HG02642 (cell line): ENCODE measurements at regions not wholly inside any gene's neighbourhood (a gene's known extent, or its start where the extent isn't known, plus 50 kb on each side); places are given as distances from the start of the nearest gene placed in this dataset.

Source experiments
- ATAC-seq: cut with Tn5 transposase; IDR thresholded peaks from one replicate; pipeline ENCODE4 v1.9.1; 2021; ENCODE audit warnings: mild to moderate bottlenecking; ENCODE audit not compliant: unreplicated experiment, poor library complexity

- ATAC-seq, result no peak
Observed at GRCh38 chr12:103093499-103094106, 136.1 kb downstream of the ASCL1 start.

GRCh38 chr12:103097496-103097895 is 140.0 kb downstream of the ASCL1 start:
- no peak for ATAC-seq

- no peak for ATAC-seq
Observed at GRCh38 chr12:103100257-103100831, 142.9 kb downstream of the ASCL1 start.

DNA sequence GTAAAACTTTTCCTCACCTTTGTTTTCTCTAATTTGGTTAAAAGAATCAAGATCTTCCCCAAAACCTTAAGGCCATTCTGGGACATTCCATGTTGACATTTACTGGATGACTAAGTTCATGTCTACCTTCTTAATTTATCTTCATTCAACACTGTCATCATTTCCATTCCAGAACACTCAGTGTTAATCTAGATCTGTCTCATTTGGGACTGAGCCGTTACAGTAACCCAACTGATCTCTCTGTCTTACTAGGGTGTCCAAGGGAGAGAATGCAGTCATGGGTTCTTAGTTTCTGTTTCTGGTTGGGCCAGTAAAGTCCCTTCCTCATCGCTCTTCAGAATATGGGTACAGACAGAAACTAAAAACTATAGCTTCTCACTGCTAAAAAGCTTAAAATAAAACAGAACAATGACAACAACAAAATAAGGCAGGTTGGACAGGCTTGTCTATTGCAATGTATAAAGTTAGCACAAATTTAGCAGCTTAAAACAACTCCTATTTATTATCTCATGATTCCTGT is 144.8 kb downstream of the ASCL1 start:
- ATAC-seq, result peak; percentile 91

DNA sequence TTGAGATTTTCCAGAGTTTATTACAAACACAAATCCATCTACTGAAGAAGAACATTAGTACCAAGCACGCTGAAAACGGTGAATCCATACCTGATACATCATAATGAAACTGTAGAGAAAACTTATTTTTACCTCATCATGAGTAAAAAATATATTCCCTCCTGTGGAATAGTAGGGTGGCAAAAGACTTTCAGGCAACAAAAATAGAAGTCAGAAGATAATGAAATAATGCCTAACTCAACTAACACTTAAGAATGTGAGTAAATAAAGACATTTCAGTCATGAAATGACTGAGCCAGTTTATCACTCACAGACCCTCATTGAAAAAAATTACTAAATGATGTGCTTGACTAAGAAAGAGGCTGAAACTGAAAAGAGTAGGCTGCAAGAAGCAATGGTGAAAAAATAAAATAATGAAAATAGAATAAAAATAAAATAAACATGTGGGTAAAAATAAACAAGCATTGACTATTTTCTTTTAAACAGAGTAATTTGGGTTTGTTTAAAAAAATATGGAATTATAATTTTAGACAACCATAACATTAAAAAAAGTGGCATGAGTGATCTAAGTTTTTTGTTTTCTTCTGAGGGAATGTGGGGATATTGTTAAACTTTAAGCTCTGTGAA is 148.6 kb downstream of the ASCL1 start:
- ATAC-seq, result no peak

DNA sequence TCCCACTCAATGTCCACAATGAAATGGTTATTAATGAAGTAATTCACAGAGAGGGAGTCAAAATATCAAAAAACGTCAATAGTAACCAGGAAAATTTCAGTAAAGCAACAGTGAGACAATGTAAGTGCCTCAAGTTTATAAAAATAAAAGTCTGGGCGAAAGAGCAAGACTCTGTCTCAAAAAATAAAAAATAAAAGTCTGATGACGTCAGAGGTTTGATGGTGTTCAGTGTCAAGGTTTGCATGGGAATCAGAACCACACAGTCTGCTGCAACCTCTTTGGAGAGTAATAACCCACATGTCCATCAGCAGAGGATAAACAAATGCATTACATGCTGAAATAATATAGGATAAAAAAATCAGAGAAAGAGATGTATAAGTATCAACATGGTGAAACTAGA is 152.4 kb downstream of the ASCL1 start:
- ATAC-seq, result no peak

DNA sequence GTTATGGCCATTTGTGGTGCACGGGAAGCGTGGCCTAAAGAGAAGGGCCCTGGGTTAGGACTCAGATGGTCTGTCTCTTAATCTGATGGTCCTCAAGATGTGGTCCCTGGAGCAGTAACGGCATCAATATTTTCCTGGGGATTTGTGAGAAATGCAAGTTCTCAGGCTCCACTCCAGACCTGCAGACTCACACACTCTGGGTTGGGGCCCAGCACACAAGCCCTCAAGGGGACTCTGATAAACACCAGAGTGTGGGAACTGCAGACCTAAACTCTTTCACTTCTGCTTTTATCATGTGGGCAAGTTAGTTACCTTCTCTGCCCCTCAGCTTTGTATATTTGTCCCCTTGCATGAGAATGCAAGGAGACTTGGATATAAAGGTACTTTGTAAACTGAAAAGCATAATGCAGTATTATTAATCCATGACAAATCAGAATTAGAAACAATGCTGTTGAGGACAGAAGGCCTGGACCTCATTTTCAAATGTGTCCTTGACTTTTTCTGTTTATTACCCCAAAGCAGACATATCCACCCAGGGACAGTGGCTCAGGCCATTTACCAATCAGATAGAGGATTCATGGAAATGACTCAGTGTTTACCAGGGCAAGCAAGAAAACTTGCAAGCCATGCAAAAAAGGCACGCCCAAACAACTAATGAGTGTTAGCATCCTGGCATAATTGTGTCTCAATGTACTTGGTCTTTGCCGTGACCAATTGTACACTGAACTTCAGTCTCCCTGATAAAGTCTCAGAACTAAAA is 157.0 kb downstream of the ASCL1 start:
- ATAC-seq, result peak; percentile 98

- ATAC-seq, result no peak
Observed at GRCh38 chr12:103128862-103129501, 171.5 kb downstream of the ASCL1 start.

GRCh38 chr12:103130564-103130963 is 173.1 kb downstream of the ASCL1 start:
- no peak for ATAC-seq

DNA sequence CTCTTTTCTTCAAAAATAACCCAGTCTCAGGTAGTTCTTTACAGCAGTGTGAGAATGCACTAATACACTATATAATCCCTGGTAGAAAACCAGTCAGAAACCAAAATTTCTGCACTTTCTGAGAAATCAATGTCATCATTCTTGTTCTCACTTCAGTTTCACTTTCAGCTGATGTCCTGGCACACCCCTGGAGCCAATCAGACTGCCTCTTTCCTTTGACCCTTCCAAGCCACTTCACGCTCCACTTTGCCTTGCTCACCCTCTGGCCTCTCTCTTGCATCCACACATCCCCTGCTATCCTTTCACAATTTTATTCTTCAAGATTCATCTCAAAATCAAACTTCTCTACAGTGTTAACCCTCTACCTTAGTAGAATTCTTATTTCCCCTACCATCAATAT is 181.1 kb downstream of the ASCL1 start:
- no peak for ATAC-seq

GRCh38 chr12:103139876-103140275 is 182.4 kb downstream of the ASCL1 start:
- ATAC-seq, result no peak

DNA sequence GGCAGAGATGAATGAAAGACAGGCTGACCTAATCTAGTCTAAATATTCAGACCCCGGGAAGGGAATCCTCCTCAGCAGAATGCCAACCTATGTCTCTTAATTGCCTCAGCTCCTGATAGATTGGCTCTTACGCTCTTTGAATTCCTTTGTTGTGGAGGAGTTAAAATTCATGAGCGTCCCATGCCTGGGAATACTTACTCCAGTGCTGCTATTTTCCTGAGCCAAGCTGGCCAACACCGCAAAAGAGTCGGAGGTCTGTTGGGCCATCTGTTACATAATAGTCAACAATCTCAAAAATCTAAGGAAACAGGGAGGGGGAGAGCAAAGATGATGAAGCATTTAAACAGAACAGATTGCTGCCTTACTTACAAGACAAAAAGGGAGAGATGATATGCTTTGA is 182.8 kb downstream of the ASCL1 start:
- no peak for ATAC-seq

DNA sequence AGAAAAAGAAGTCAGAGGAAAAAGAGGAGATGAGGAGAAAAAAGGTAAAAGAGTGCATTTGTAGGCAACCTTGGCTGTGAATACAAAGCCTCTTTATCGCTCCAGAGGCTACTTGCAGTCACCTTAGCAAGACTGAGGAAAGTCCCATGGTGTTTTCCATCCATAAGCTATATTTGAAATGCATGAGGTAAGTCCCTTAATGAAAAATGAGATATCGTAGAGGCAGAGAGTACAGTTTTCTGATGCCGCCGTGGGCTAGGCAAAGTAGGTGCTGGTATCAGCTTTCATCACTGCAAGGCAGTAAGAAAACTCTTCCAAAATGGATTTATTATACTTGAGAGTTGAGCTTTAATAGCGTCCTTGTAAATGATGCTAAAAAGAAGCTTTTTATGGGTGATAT is 186.8 kb downstream of the ASCL1 start:
- no peak for ATAC-seq

GRCh38 chr12:103160622-103161021 is 203.1 kb downstream of the ASCL1 start:
- no peak for ATAC-seq

- ATAC-seq, result no peak
Observed at GRCh38 chr12:103161582-103162362, 204.3 kb downstream of the ASCL1 start.

GRCh38 chr12:103166949-103167348 is 209.5 kb downstream of the ASCL1 start:
- ATAC-seq, result no peak

- no peak for ATAC-seq
Observed at GRCh38 chr12:103172447-103173112, 215.1 kb downstream of the ASCL1 start.

DNA sequence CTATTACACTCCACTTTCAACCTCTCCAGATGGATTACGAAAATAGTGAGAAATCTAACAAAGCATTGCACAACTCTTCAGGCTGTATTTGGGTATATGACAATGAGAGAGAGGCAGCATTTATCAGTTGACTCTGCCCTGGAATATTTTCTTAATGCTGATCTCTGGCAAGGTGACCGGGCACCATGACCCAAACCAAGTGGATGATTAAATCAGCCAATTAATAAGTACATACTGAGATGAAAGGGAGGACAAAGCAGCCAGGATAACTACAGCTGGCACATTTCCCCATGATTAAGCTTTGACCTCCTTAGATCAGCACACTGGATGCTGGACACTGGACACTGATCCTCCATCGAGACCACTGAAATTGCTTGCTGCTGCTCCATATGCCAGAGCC is 218.2 kb downstream of the ASCL1 start:
- no peak for ATAC-seq

DNA sequence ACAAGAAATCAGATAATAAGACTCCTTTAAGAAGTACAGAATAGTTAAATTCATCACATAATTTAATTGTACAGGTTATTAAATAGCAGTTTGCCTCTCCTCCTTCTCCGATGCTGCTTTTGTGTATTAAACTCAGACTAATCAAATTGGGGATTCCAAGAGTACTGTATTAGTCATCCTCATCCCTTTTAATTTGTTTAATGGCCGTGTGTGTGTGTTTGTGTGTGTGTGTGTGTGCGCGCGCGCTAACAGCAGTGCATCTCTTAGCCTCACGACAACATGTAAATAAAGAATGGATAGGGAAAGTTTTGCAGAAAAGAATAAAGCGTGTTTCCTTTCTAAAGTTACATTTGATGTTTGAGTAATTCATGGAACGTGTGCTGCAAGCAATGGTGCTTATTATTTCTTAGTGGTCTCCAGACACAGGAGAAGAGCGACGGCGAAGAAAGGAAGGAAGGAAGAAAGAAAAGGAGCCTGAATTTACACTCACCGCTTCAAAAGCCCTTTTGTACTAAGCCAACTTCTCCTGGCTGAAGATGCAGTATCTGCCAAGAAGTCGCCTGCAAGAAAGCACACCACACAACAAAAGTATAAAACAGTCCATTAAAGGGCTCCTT is 220.3 kb downstream of the ASCL1 start:
- ATAC-seq, result no peak
